ENCODE measurements at regions not wholly inside any gene's neighbourhood (a gene's known extent, or its start where the extent isn't known, plus 50 kb on each side); places are given as distances from the start of the nearest gene placed in this dataset.

GRCh38 chr20:6471871-6472270, 295.6 kb upstream of the BMP2 start:
- no peaks in the 10 kb centered on the region for H3K36me3 ChIP-seq (ENCODE audit: insufficient read depth, low read length)
- H3K27ac ChIP-seq (ENCODE audit: low read length): no peak overlapping the region
- no peak overlapping the region for H3K4me3 ChIP-seq (ENCODE audit: low read depth in 1 of 2, low read length in 2 of 2)
- no peak overlapping the region for H2AFZ ChIP-seq (ENCODE audit: low read depth, low read length)
- H3K9me3 ChIP-seq (ENCODE audit: insufficient read depth, low read length, severe bottlenecking): no peaks in the 10 kb centered on the region
- no peaks in the 10 kb centered on the region for H3K4me1 ChIP-seq (ENCODE audit: insufficient read depth, low read length)
- no peaks in the 10 kb centered on the region for H4K20me1 ChIP-seq (ENCODE audit: insufficient read depth, low read length)
- H3K9ac ChIP-seq (ENCODE audit: low read depth, low read length): no peak overlapping the region
- no peak overlapping the region for H3K4me2 ChIP-seq (ENCODE audit: insufficient read depth, low read length)
- TF ChIP-seq CTCF (IDR thresholded peaks at IDR 0.05; ENCODE audit: borderline replicate concordance, extremely low read depth, low read length, poor library complexity, severe bottlenecking) (no peak), EZH2 (IDR thresholded peaks at IDR 0.05; ENCODE audit: borderline replicate concordance, low read depth, low read length, severe bottlenecking) (no peak)
- no peaks in the 10 kb centered on the region for H3K79me2 ChIP-seq (ENCODE audit: insufficient read depth, low read length)
- DNase-seq: no peak
- peaks cover 4% of the 10 kb centered on the region for H3K27me3 ChIP-seq (ENCODE audit: insufficient read depth, low read length, poor library complexity)
- no peak for ATAC-seq (ENCODE audit: insufficient read depth, low read depth)

GRCh38 chr20:6471110-6471647, 296.3 kb upstream of the BMP2 start:
- no peak for DNase-seq
- H3K4me3 ChIP-seq (ENCODE audit: low read depth in 1 of 2, low read length in 2 of 2): no peak overlapping the region
- no peak for TF ChIP-seq EZH2 (IDR thresholded peaks at IDR 0.05; ENCODE audit: borderline replicate concordance, low read depth, low read length, severe bottlenecking)
- TF ChIP-seq CTCF (IDR thresholded peaks at IDR 0.05; ENCODE audit: borderline replicate concordance, extremely low read depth, low read length, poor library complexity, severe bottlenecking): no peak

GRCh38 chr20:6469695-6470094, 297.8 kb upstream of the BMP2 start:
- no peak overlapping the region for H3K4me3 ChIP-seq (ENCODE audit: low read depth in 1 of 2, low read length in 2 of 2)
- H2AFZ ChIP-seq (ENCODE audit: low read depth, low read length): no peak overlapping the region
- H3K4me2 ChIP-seq (ENCODE audit: insufficient read depth, low read length): no peak overlapping the region
- no peaks in the 10 kb centered on the region for H4K20me1 ChIP-seq (ENCODE audit: insufficient read depth, low read length)
- H3K27me3 ChIP-seq (ENCODE audit: insufficient read depth, low read length, poor library complexity): peaks cover 4% of the 10 kb centered on the region
- DNase-seq (no peak), ATAC-seq (ENCODE audit: insufficient read depth, low read depth) (no peak)
- no peaks in the 10 kb centered on the region for H3K4me1 ChIP-seq (ENCODE audit: insufficient read depth, low read length)
- no peaks in the 10 kb centered on the region for H3K9me3 ChIP-seq (ENCODE audit: insufficient read depth, low read length, severe bottlenecking)
- H3K9ac ChIP-seq (ENCODE audit: low read depth, low read length): no peak overlapping the region
- H3K79me2 ChIP-seq (ENCODE audit: insufficient read depth, low read length): no peaks in the 10 kb centered on the region
- H3K27ac ChIP-seq (ENCODE audit: low read length): no peak overlapping the region
- TF ChIP-seq CTCF (IDR thresholded peaks at IDR 0.05; ENCODE audit: borderline replicate concordance, extremely low read depth, low read length, poor library complexity, severe bottlenecking): no peak
- no peak for TF ChIP-seq EZH2 (IDR thresholded peaks at IDR 0.05; ENCODE audit: borderline replicate concordance, low read depth, low read length, severe bottlenecking)
- H3K36me3 ChIP-seq (ENCODE audit: insufficient read depth, low read length): no peaks in the 10 kb centered on the region

More at GRCh38 chr20:6471110-6471647, 296.3 kb upstream of the BMP2 start:
- Histone ChIP-seq H3K27ac (ENCODE audit: low read length) (no peak overlapping the region), H3K4me2 (ENCODE audit: insufficient read depth, low read length) (no peak overlapping the region), H3K36me3 (ENCODE audit: insufficient read depth, low read length) (no peaks in the 10 kb centered on the region), H3K9me3 (ENCODE audit: insufficient read depth, low read length, severe bottlenecking) (no peaks in the 10 kb centered on the region), H3K27me3 (ENCODE audit: insufficient read depth, low read length, poor library complexity) (peaks cover 4% of the 10 kb centered on the region), H3K9ac (ENCODE audit: low read depth, low read length) (no peak overlapping the region), H3K79me2 (ENCODE audit: insufficient read depth, low read length) (no peaks in the 10 kb centered on the region), H3K4me1 (ENCODE audit: insufficient read depth, low read length) (no peaks in the 10 kb centered on the region), H4K20me1 (ENCODE audit: insufficient read depth, low read length) (no peaks in the 10 kb centered on the region), H2AFZ (ENCODE audit: low read depth, low read length) (no peak overlapping the region)
- ATAC-seq (ENCODE audit: insufficient read depth, low read depth): no peak

Data from DND-41 (cell line).